ENCODE measurements at regions not wholly inside any gene's neighbourhood (a gene's known extent, or its start where the extent isn't known, plus 50 kb on each side); places are given as distances from the start of the nearest gene placed in this dataset.
"Not testable (repeated sequence)": the region's sequence is repeated elsewhere in the genome, so short reads cannot be mapped to it uniquely, and the experiment has no call there.

DNA sequence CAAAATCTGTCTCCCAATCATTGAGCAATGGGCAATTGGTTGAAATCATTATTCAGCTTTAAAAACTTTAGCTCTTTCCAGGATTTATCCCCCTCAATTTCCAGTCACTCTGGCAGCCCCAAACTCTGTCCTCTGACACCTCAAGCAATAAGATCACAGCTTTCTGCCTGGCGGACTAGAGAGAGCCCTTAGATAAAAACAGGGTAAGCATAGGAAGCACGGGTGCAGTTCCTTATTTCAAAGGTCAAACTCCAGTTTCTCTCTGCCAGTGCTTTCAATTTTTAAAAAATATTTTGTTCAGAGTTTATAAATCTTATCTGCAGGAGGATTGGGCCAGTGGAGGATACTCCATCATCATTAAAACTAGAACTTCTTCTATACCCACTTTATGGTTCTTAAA, 200.8 kb upstream of the PLGLB2 start:
- H3K27me3 Mint-ChIP-seq (ENCODE audit: insufficient read depth, unreplicated experiment); POLR2A ChIA-PET; DNase-seq; H3K4me1 ChIP-seq; H3K4me3 ChIP-seq (ENCODE audit: low read depth, low read length); H3K9me3 Mint-ChIP-seq (ENCODE audit: unreplicated experiment); H3K4me3 Mint-ChIP-seq (ENCODE audit: unreplicated experiment); H3K4me1 Mint-ChIP-seq (ENCODE audit: low read depth, unreplicated experiment); H3K27me3 ChIP-seq (replicated peaks; ENCODE audit: control insufficient read depth, insufficient read depth, low read length); H3K9me3 ChIP-seq; H3K36me3 Mint-ChIP-seq (ENCODE audit: insufficient read depth, unreplicated experiment); H3K27ac Mint-ChIP-seq (ENCODE audit: unreplicated experiment); intact Hi-C loops (cut with micrococcal nuclease; ENCODE audit: unreplicated experiment); CTCF ChIA-PET; H3K36me3 ChIP-seq (ENCODE audit: control insufficient read depth, insufficient read depth, low read length); BruUV-seq (replicated peaks): not testable (repeated sequence)

DNA sequence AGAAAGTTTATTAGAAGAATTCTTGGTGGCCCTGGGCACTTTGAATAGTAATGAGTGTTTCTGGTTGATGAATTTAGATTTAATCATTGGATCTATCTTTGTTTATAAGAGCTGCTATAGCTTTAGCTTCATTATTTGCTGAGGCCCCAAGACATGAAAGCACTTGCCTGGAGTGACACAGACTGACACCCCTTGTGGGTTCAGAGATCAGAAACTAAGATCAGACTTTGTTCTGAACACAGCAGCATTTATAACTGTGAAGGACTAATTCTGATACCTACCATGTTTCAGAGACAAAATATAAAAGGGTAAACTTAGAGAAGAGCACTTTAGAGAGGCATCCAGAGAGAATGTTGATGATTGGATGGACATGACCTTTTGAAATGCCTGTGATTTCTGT, 199.9 kb upstream of the PLGLB2 start:
- H3K4me1 Mint-ChIP-seq (ENCODE audit: low read depth, unreplicated experiment); H3K9me3 Mint-ChIP-seq (ENCODE audit: unreplicated experiment); H3K4me1 ChIP-seq; H3K36me3 ChIP-seq (ENCODE audit: control insufficient read depth, insufficient read depth, low read length); H3K27me3 Mint-ChIP-seq (ENCODE audit: insufficient read depth, unreplicated experiment); H3K27ac Mint-ChIP-seq (ENCODE audit: unreplicated experiment); BruUV-seq (replicated peaks); H3K9me3 ChIP-seq; intact Hi-C loops (cut with micrococcal nuclease; ENCODE audit: unreplicated experiment); CTCF ChIA-PET; DNase-seq; POLR2A ChIA-PET; H3K4me3 Mint-ChIP-seq (ENCODE audit: unreplicated experiment); H3K4me3 ChIP-seq (ENCODE audit: low read depth, low read length); H3K36me3 Mint-ChIP-seq (ENCODE audit: insufficient read depth, unreplicated experiment); H3K27me3 ChIP-seq (replicated peaks; ENCODE audit: control insufficient read depth, insufficient read depth, low read length): not testable (repeated sequence)

DNA sequence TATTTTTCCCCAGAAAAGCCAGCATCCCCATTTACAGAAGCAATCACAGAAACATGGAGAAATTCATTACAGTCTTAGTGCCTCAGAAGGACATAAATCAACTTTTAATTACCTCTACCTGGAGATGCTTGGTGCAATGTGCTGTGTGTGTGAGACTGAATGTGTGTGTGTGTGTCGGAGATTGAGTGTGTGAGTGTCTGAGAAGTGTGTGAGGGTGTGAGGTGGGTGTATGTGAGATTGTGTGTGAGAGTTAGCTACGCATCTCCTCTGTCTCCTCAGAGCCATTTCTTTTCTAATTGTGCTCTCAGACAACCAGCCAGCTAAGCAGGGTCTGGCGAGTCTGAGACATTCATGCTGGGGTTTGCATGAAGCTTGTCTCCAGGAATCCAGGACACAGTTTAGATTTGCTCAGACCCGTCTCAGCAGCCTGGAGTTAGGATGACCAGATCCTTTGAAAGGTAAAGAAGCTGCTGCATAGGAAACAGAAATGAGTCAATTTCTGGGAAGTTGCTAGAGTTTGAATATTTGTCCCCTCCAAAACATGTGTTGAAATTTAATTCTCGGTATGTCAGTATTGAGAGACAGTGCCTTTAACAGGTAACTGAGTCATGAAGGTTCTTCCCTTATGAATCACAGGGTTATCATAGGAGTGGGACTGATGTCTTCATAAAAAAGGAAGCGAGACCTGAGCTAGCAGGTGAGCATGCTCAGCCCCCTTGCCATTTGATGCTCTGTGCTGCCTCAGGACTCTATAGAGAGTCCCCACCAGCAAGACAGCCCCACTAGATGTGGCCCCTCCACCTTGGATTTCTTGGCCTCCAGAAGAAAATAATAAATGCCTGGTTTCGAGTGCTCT, 199.0 kb upstream of the PLGLB2 start:
- H3K9me3 Mint-ChIP-seq (ENCODE audit: unreplicated experiment); POLR2A ChIA-PET; CTCF ChIA-PET; H3K36me3 Mint-ChIP-seq (ENCODE audit: insufficient read depth, unreplicated experiment); H3K27me3 Mint-ChIP-seq (ENCODE audit: insufficient read depth, unreplicated experiment); H3K36me3 ChIP-seq (ENCODE audit: control insufficient read depth, insufficient read depth, low read length); H3K4me1 Mint-ChIP-seq (ENCODE audit: low read depth, unreplicated experiment); H3K9me3 ChIP-seq; H3K27me3 ChIP-seq (replicated peaks; ENCODE audit: control insufficient read depth, insufficient read depth, low read length); H3K4me1 ChIP-seq; H3K4me3 Mint-ChIP-seq (ENCODE audit: unreplicated experiment); intact Hi-C loops (cut with micrococcal nuclease; ENCODE audit: unreplicated experiment); H3K27ac Mint-ChIP-seq (ENCODE audit: unreplicated experiment); DNase-seq; BruUV-seq (replicated peaks); H3K4me3 ChIP-seq (ENCODE audit: low read depth, low read length): not testable (repeated sequence)

DNA sequence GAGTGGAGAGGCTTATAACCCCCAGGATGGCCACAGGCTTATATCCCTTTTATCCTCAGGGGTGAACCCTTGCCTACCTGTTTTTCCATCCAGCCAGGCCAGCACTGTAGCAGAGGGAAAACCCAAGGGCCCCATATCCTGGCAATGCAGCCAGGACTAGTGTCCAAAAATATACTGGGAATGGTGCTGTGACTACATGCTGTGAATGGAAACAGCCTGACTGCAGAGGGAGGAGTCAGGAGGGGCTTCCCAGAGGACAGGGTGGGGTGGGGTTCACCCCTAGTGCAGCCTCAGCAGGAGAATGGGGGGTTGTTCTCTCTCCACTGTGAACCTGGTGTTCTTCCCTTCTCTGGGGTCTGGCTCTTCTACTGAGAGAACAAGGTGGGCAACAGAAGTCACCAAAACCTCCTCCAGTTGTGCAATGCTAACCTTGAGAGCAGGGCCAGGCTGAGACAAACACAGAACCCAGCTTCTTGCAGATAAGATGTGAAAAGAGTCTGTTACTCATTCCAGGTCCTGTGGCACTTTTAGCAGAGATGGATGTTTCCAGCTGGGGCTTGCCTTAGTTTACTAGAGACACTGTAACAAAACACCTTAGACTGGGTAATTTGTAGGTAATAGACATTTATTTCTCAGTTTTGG, 198.2 kb upstream of the PLGLB2 start:
- H3K27ac Mint-ChIP-seq (ENCODE audit: unreplicated experiment); H3K4me3 ChIP-seq (ENCODE audit: low read depth, low read length); H3K36me3 Mint-ChIP-seq (ENCODE audit: insufficient read depth, unreplicated experiment); H3K27me3 ChIP-seq (replicated peaks; ENCODE audit: control insufficient read depth, insufficient read depth, low read length); H3K4me3 Mint-ChIP-seq (ENCODE audit: unreplicated experiment); BruUV-seq (replicated peaks); intact Hi-C loops (cut with micrococcal nuclease; ENCODE audit: unreplicated experiment); H3K4me1 ChIP-seq; H3K4me1 Mint-ChIP-seq (ENCODE audit: low read depth, unreplicated experiment); H3K9me3 ChIP-seq; CTCF ChIA-PET; H3K27me3 Mint-ChIP-seq (ENCODE audit: insufficient read depth, unreplicated experiment); DNase-seq; H3K36me3 ChIP-seq (ENCODE audit: control insufficient read depth, insufficient read depth, low read length); H3K9me3 Mint-ChIP-seq (ENCODE audit: unreplicated experiment); POLR2A ChIA-PET: not testable (repeated sequence)

DNA sequence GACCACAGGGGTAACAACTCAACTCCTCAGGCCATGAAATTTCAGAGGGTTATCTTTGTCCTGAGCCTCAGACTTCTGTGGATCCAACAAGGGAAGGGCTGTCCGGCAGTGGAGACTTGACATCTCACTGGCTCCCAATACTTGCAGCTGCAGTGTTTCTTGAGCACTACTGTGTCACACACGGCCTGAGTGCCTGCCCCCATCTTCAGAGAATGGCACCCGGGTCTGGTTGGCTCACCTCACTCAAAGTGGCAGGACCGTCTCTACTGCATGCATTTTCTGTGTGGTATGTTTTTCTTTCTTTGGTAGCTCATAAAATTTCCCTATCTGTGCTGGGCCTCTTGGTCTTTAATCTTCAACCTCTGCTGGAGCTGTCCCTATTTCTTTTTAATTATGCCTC, 193.2 kb upstream of the PLGLB2 start:
- BruUV-seq (replicated peaks); H3K9me3 Mint-ChIP-seq (ENCODE audit: unreplicated experiment); H3K27me3 Mint-ChIP-seq (ENCODE audit: insufficient read depth, unreplicated experiment); H3K36me3 ChIP-seq (ENCODE audit: control insufficient read depth, insufficient read depth, low read length); H3K27ac Mint-ChIP-seq (ENCODE audit: unreplicated experiment); POLR2A ChIA-PET; DNase-seq; H3K27me3 ChIP-seq (replicated peaks; ENCODE audit: control insufficient read depth, insufficient read depth, low read length); H3K4me1 ChIP-seq; CTCF ChIA-PET; intact Hi-C loops (cut with micrococcal nuclease; ENCODE audit: unreplicated experiment); H3K9me3 ChIP-seq; H3K4me1 Mint-ChIP-seq (ENCODE audit: low read depth, unreplicated experiment); H3K36me3 Mint-ChIP-seq (ENCODE audit: insufficient read depth, unreplicated experiment); H3K4me3 ChIP-seq (ENCODE audit: low read depth, low read length); H3K4me3 Mint-ChIP-seq (ENCODE audit: unreplicated experiment): not testable (repeated sequence)

DNA sequence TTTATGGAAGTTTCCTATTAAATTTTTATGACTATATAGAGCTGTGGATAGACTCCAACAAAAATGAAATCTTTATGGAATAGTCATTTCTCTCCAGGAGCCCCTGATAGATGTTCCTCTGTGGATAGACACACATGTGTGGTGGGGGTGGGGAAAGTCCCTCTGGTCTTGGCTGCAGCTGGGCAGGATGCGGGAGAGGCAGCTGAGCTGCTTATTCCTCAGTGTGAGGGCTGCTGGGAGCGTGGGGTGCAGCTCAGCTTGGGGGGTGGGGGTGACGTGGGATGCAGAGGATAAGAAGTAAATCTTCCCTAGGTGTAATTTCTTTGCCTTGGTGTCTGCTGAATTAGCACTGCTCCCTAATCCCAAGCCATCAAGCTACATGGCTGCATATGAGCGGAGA, 192.8 kb upstream of the PLGLB2 start:
- H3K27ac Mint-ChIP-seq (ENCODE audit: unreplicated experiment); H3K4me1 Mint-ChIP-seq (ENCODE audit: low read depth, unreplicated experiment); H3K27me3 Mint-ChIP-seq (ENCODE audit: insufficient read depth, unreplicated experiment); H3K9me3 Mint-ChIP-seq (ENCODE audit: unreplicated experiment); POLR2A ChIA-PET; H3K4me3 Mint-ChIP-seq (ENCODE audit: unreplicated experiment); H3K27me3 ChIP-seq (replicated peaks; ENCODE audit: control insufficient read depth, insufficient read depth, low read length); H3K4me3 ChIP-seq (ENCODE audit: low read depth, low read length); H3K36me3 ChIP-seq (ENCODE audit: control insufficient read depth, insufficient read depth, low read length); CTCF ChIA-PET; intact Hi-C loops (cut with micrococcal nuclease; ENCODE audit: unreplicated experiment); H3K9me3 ChIP-seq; H3K36me3 Mint-ChIP-seq (ENCODE audit: insufficient read depth, unreplicated experiment); BruUV-seq (replicated peaks); DNase-seq; H3K4me1 ChIP-seq: not testable (repeated sequence)

DNA sequence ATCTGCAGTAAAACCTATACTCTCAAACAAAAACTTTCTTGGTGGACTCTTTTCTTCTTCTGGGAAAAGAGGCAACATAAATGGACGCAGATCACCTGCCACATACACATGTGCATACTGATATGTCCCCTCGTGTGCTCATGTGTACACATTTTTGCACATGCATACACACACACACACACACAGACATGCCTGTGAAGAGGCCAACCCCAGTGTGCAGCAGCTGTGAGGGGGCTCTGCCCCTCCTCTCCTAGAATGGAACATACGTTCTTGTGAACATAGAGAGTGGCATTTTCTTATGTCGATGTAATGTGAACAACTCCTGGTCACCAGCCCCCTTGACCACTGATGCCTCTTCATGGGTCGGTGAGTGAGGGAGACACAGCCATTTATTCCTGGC, 188.9 kb upstream of the PLGLB2 start:
- H3K9me3 Mint-ChIP-seq (ENCODE audit: unreplicated experiment); H3K9me3 ChIP-seq; H3K36me3 ChIP-seq (ENCODE audit: control insufficient read depth, insufficient read depth, low read length); H3K27me3 ChIP-seq (replicated peaks; ENCODE audit: control insufficient read depth, insufficient read depth, low read length); H3K4me1 ChIP-seq; H3K4me1 Mint-ChIP-seq (ENCODE audit: low read depth, unreplicated experiment); POLR2A ChIA-PET; H3K27me3 Mint-ChIP-seq (ENCODE audit: insufficient read depth, unreplicated experiment); H3K36me3 Mint-ChIP-seq (ENCODE audit: insufficient read depth, unreplicated experiment); H3K4me3 Mint-ChIP-seq (ENCODE audit: unreplicated experiment); BruUV-seq (replicated peaks); DNase-seq; H3K27ac Mint-ChIP-seq (ENCODE audit: unreplicated experiment); intact Hi-C loops (cut with micrococcal nuclease; ENCODE audit: unreplicated experiment); H3K4me3 ChIP-seq (ENCODE audit: low read depth, low read length); CTCF ChIA-PET: not testable (repeated sequence)
